ENCODE measurements at regions not wholly inside any gene's neighbourhood (a gene's known extent, or its start where the extent isn't known, plus 50 kb on each side); places are given as distances from the start of the nearest gene placed in this dataset.

GRCh38 chrX:106300239-106300638 lies 132.1 kb downstream of the PWWP3B start:
- H3K4me2 ChIP-seq (ENCODE audit: low read length) = no peak overlapping the region
- no peak overlapping the region for H3K4me3 ChIP-seq (ENCODE audit: low read length)
- H3K79me2 ChIP-seq (replicated peaks; ENCODE audit: insufficient read depth, low read length) = no peaks in the 10 kb centered on the region
- no peaks in the 10 kb centered on the region for H3K9me2 ChIP-seq (ENCODE audit: insufficient read depth, low read length)
- no peaks in the 10 kb centered on the region for H4K20me1 ChIP-seq (ENCODE audit: insufficient read depth)
- H3F3A ChIP-seq (ENCODE audit: insufficient read depth, low read length, poor library complexity, severe bottlenecking) = no peaks in the 10 kb centered on the region
- no peaks in the 10 kb centered on the region for H3K36me3 ChIP-seq (ENCODE audit: insufficient read depth, low read length)
- H3K9me3 ChIP-seq (ENCODE audit: low read length) = no peaks in the 10 kb centered on the region
- H3K9ac ChIP-seq (ENCODE audit: low read length) = no peak overlapping the region
- no peak overlapping the region for H3K27ac ChIP-seq (ENCODE audit: low read length)
- no peak overlapping the region for H2AFZ ChIP-seq (ENCODE audit: low read depth, low read length)
- H3K27me3 ChIP-seq (ENCODE audit: insufficient read depth, low read depth, low read length) = no peaks in the 10 kb centered on the region
- TF ChIP-seq EP300 (conservative IDR thresholded peaks at IDR 0.05; ENCODE audit: poor library complexity, severe bottlenecking) (no peak), CTCF (IDR thresholded peaks at IDR 0.05; ENCODE audit: poor library complexity, severe bottlenecking) (no peak), TAF1 (IDR thresholded peaks at IDR 0.05; ENCODE audit: low read depth) (no peak), EZH2 (IDR thresholded peaks at IDR 0.05; ENCODE audit: borderline replicate concordance, insufficient read depth, low read length, poor library complexity, severe bottlenecking) (no peak), RAD21 (conservative IDR thresholded peaks at IDR 0.05) (no peak), POLR2AphosphoS5 (IDR thresholded peaks at IDR 0.05) (no peak), REST (IDR thresholded peaks at IDR 0.05; ENCODE audit: borderline replicate concordance) (no peak), MXI1 (conservative IDR thresholded peaks at IDR 0.05; ENCODE audit: poor library complexity, severe bottlenecking) (no peak), SMC3 (conservative IDR thresholded peaks at IDR 0.05; ENCODE audit: poor library complexity) (no peak)

- Histone ChIP-seq H4K20me1 (ENCODE audit: insufficient read depth) (no peaks in the 10 kb centered on the region), H3K9me3 (ENCODE audit: low read length) (no peaks in the 10 kb centered on the region), H3K79me2 (replicated peaks; ENCODE audit: insufficient read depth, low read length) (no peaks in the 10 kb centered on the region), H2AFZ (ENCODE audit: low read depth, low read length) (no peak overlapping the region), H3K27ac (ENCODE audit: low read length) (no peak overlapping the region), H3K36me3 (ENCODE audit: insufficient read depth, low read length) (no peaks in the 10 kb centered on the region), H3F3A (ENCODE audit: insufficient read depth, low read length, poor library complexity, severe bottlenecking) (no peaks in the 10 kb centered on the region), H3K4me2 (ENCODE audit: low read length) (no peak overlapping the region), H3K9me2 (ENCODE audit: insufficient read depth, low read length) (no peaks in the 10 kb centered on the region), H3K27me3 (ENCODE audit: insufficient read depth, low read depth, low read length) (no peaks in the 10 kb centered on the region), H3K9ac (ENCODE audit: low read length) (no peak overlapping the region), H3K4me3 (ENCODE audit: low read length) (no peak overlapping the region)
- TF ChIP-seq SMC3 (conservative IDR thresholded peaks at IDR 0.05; ENCODE audit: poor library complexity) (no peak), CTCF (IDR thresholded peaks at IDR 0.05; ENCODE audit: poor library complexity, severe bottlenecking) (no peak), POLR2AphosphoS5 (IDR thresholded peaks at IDR 0.05) (no peak), RAD21 (conservative IDR thresholded peaks at IDR 0.05) (no peak), EZH2 (IDR thresholded peaks at IDR 0.05; ENCODE audit: borderline replicate concordance, insufficient read depth, low read length, poor library complexity, severe bottlenecking) (no peak), MXI1 (conservative IDR thresholded peaks at IDR 0.05; ENCODE audit: poor library complexity, severe bottlenecking) (no peak), EP300 (conservative IDR thresholded peaks at IDR 0.05; ENCODE audit: poor library complexity, severe bottlenecking) (no peak), TAF1 (IDR thresholded peaks at IDR 0.05; ENCODE audit: low read depth) (no peak), REST (IDR thresholded peaks at IDR 0.05; ENCODE audit: borderline replicate concordance) (no peak)
Observed at GRCh38 chrX:106300656-106301055, 132.6 kb downstream of the PWWP3B start.

Measured in neural cell (in vitro differentiated cells).